ENCODE measurements at regions not wholly inside any gene's neighbourhood (a gene's known extent, or its start where the extent isn't known, plus 50 kb on each side); places are given as distances from the start of the nearest gene placed in this dataset.

- TF ChIP-seq CTCF (IDR thresholded peaks at IDR 0.05; ENCODE audit: borderline replicate concordance, control extremely low read depth, extremely low read depth, insufficient read depth, missing control alignments), result no peak
- DNase-seq (ENCODE audit: low spot score), result no peak
- in situ Hi-C loops (cut with MboI; ENCODE audit: low sequenced_read_pairs, unreplicated experiment), result no loop called here
These were observed 107.7 kb upstream of the KCND2 start for GRCh38 chr7:120165227-120165626.

- DNase-seq (ENCODE audit: low spot score), result no peak
- in situ Hi-C loops (cut with MboI; ENCODE audit: low sequenced_read_pairs, unreplicated experiment), result no loop called here
- no peak for TF ChIP-seq CTCF (IDR thresholded peaks at IDR 0.05; ENCODE audit: borderline replicate concordance, control extremely low read depth, extremely low read depth, insufficient read depth, missing control alignments)
These were observed 104.9 kb upstream of the KCND2 start for GRCh38 chr7:120168066-120168465.

DNA sequence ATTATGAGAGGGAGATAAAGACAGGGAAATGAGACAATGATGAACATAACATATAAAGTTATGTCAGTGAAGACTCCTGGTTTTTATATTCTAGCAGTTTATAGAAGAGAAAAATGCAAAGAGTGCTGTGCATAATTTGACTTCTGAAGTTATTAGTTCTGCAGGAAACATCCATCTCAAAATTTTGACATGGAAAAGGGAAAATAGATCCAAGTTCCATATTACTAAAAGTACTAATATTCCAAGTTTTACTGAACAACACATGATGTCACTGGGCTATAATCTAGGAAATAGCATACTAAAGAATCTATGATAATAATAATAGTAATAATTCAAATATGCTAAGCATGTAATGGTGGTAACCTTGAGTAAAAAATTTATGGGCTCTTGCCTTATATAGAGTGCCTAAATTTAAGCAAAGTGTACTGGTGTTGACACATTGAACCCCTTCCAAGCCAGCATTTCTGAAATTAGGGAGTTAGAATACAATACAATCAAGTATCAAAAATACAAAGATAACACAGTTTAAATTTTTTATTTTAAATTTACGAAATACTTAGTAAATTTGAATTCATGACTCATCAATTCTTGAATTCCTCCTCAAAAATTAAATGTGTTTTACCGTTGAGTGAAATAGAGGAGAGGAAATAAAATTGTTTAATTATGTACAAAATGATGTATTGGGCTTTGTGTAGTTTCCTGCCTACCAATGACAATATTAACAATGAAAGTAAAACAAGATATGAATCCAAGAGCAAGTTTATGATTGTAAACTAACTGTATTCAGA lies 102.8 kb upstream of the KCND2 start:
- no peak for DNase-seq (ENCODE audit: low spot score)
- TF ChIP-seq CTCF (IDR thresholded peaks at IDR 0.05; ENCODE audit: borderline replicate concordance, control extremely low read depth, extremely low read depth, insufficient read depth, missing control alignments), result no peak
- in situ Hi-C loops (cut with MboI; ENCODE audit: low sequenced_read_pairs, unreplicated experiment), result no loop called here

GRCh38 chr7:120170834-120171233 lies 102.1 kb upstream of the KCND2 start:
- in situ Hi-C loops (cut with MboI; ENCODE audit: low sequenced_read_pairs, unreplicated experiment), result no loop called here
- no peak for DNase-seq (ENCODE audit: low spot score)
- TF ChIP-seq CTCF (IDR thresholded peaks at IDR 0.05; ENCODE audit: borderline replicate concordance, control extremely low read depth, extremely low read depth, insufficient read depth, missing control alignments), result no peak

- TF ChIP-seq CTCF (IDR thresholded peaks at IDR 0.05; ENCODE audit: borderline replicate concordance, control extremely low read depth, extremely low read depth, insufficient read depth, missing control alignments), result no peak
- in situ Hi-C loops (cut with MboI; ENCODE audit: low sequenced_read_pairs, unreplicated experiment), result no loop called here
- no peak for DNase-seq (ENCODE audit: low spot score)
These were observed 101.6 kb upstream of the KCND2 start for GRCh38 chr7:120171406-120171805.

DNA sequence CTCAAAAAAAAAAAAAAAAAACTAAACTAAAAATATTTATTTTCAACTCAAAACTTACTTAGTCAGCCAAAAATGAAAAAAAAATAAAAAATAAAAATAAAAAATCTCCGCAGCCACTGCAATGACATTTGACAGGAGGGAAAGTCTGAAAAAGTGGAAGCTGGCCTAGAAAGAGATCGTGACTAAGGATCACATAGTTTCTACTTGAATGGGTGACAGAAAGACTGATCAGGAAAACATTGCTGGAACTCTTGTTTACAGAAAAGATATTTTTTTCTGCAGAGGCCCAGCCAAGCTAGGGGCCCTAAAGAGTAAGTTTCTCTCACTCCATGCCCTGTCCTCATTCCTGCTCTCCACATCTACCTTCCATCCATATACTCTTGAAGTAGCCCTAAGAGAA lies 92.8 kb upstream of the KCND2 start:
- DNase-seq (ENCODE audit: low spot score), result no peak
- TF ChIP-seq CTCF (IDR thresholded peaks at IDR 0.05; ENCODE audit: borderline replicate concordance, control extremely low read depth, extremely low read depth, insufficient read depth, missing control alignments), result no peak
- in situ Hi-C loops (cut with MboI; ENCODE audit: low sequenced_read_pairs, unreplicated experiment), result no loop called here

Data from GM13976 (cell line).